ENCODE measurements at regions not wholly inside any gene's neighbourhood (a gene's known extent, or its start where the extent isn't known, plus 50 kb on each side); places are given as distances from the start of the nearest gene placed in this dataset.
A peak's percentile ranks its signal among the peaks of the same experiment; 100 is the strongest.

- no peak for DNase-seq
Measured at GRCh38 chr2:183214680-183215079, 90.4 kb downstream of the NUP35 start.

- DNase-seq, result no peak
Measured at GRCh38 chr2:183215917-183216316, 91.7 kb downstream of the NUP35 start.

GRCh38 chr2:183219888-183220287, 95.6 kb downstream of the NUP35 start:
- no peak for DNase-seq

GRCh38 chr2:183222751-183223150, 98.5 kb downstream of the NUP35 start:
- DNase-seq, result no peak

GRCh38 chr2:183224948-183225347, 100.7 kb downstream of the NUP35 start:
- DNase-seq, result no peak

- DNase-seq, result no peak
Measured at GRCh38 chr2:183227176-183227575, 102.9 kb downstream of the NUP35 start.

GRCh38 chr2:183229386-183229785, 105.1 kb downstream of the NUP35 start:
- no peak for DNase-seq

- DNase-seq, result no peak
Measured at GRCh38 chr2:183232161-183232865, 108.1 kb downstream of the NUP35 start.

GRCh38 chr2:183242937-183243336, 118.7 kb downstream of the NUP35 start:
- no peak for DNase-seq

GRCh38 chr2:183243758-183244157, 119.5 kb downstream of the NUP35 start:
- DNase-seq, result no peak

GRCh38 chr2:183244300-183244844, 120.1 kb downstream of the NUP35 start:
- DNase-seq, result no peak

- DNase-seq, result no peak
Measured at GRCh38 chr2:183248866-183249567, 124.8 kb downstream of the NUP35 start.

GRCh38 chr2:183250061-183250460, 125.8 kb downstream of the NUP35 start:
- DNase-seq, result no peak

- DNase-seq, result no peak
Measured at GRCh38 chr2:183250472-183250871, 126.2 kb downstream of the NUP35 start.

- DNase-seq, result no peak
Measured at GRCh38 chr2:183253441-183254130, 129.3 kb downstream of the NUP35 start.

- DNase-seq, result no peak
Measured at GRCh38 chr2:183255411-183255810, 131.2 kb downstream of the NUP35 start.

- DNase-seq, result no peak
Measured at GRCh38 chr2:183259921-183260320, 135.7 kb downstream of the NUP35 start.

GRCh38 chr2:183260527-183260926, 136.3 kb downstream of the NUP35 start:
- DNase-seq, result no peak

- no peak for DNase-seq
Measured at GRCh38 chr2:183264890-183265535, 140.8 kb downstream of the NUP35 start.

GRCh38 chr2:183267148-183267827, 143.0 kb downstream of the NUP35 start:
- no peak for DNase-seq

- no peak for DNase-seq
Measured at GRCh38 chr2:183269956-183270355, 145.7 kb downstream of the NUP35 start.

- DNase-seq, result no peak
Measured at GRCh38 chr2:183283209-183283608, 159.0 kb downstream of the NUP35 start.

- peak; percentile 81 for DNase-seq
Measured at GRCh38 chr2:183284606-183285005, 160.4 kb downstream of the NUP35 start.
